Neural crest cell (in vitro differentiated cells): ENCODE measurements at regions not wholly inside any gene's neighbourhood (a gene's known extent, or its start where the extent isn't known, plus 50 kb on each side); places are given as distances from the start of the nearest gene placed in this dataset.

Experiments used
- DNase-seq: peaks from one replicate; pipeline ENCODE4 v3.0.0; 2021; ENCODE audit warnings: low read depth, mixed read lengths, low spot score
- H3K27ac Mint-ChIP-seq: one replicate; pipeline ENCODE4 v1.8.0; 2021; ENCODE audit warnings: mild to moderate bottlenecking, mixed read lengths; ENCODE audit not compliant: unreplicated experiment
- H3K27me3 Mint-ChIP-seq: 2 replicates; pipeline ENCODE4 v1.8.0; 2021; ENCODE audit warnings: low read depth, mild to moderate bottlenecking, mixed read lengths
- H3K36me3 Mint-ChIP-seq: 2 replicates; pipeline ENCODE4 v1.8.0; 2021; ENCODE audit warnings: low read depth, mild to moderate bottlenecking, mixed read lengths
- H3K4me1 Mint-ChIP-seq: 2 replicates; pipeline ENCODE4 v1.8.0; 2021; ENCODE audit warnings: mixed read lengths
- H3K4me3 Mint-ChIP-seq: one replicate; pipeline ENCODE4 v1.8.0; 2021; ENCODE audit warnings: mild to moderate bottlenecking, mixed read lengths
- H3K9me3 Mint-ChIP-seq: 2 replicates; pipeline ENCODE4 v1.8.0; 2021; ENCODE audit warnings: mixed read lengths
- CTCF ChIP-seq: fragments of 200-600 bp; sonication (generic); conservative IDR thresholded peaks from 2 replicates; pipeline ENCODE4 v1.5.0; 2021; ENCODE audit warnings: antibody characterized with exemption, mild to moderate bottlenecking

DNA sequence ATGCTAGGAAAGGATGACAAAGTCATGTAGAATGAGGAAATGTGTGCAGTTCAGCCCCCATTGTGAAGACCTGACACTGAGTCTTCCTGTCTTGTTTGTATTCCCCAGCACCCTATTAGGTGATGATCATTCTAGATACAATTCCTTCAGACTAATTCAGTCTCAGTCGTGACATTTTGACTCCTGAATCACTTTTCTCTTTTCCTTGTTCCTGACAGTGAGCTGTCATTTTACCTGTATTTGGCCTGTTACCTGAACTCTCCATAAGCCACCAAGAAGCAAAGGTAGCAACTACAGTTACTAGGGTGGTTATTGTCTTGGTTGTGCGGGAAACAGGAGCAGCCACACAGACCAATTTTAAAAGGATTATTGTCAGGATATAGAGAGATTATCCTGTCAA, 111.4 kb upstream of the TAC1 start:
- H3K4me3 Mint-ChIP-seq: no peak overlapping the region
- no peak overlapping the region for H3K27ac Mint-ChIP-seq
- peaks cover 15% of the 10 kb centered on the region for H3K27me3 Mint-ChIP-seq
- DNase-seq: no peak
- no peaks in the 10 kb centered on the region for H3K36me3 Mint-ChIP-seq
- TF ChIP-seq CTCF: no peak
- H3K9me3 Mint-ChIP-seq: peaks cover 3% of the 10 kb centered on the region
- no peaks in the 10 kb centered on the region for H3K4me1 Mint-ChIP-seq

- no peak for DNase-seq
- TF ChIP-seq CTCF: no peak
- H3K4me3 Mint-ChIP-seq: no peak overlapping the region
- no peaks in the 10 kb centered on the region for H3K4me1 Mint-ChIP-seq
- H3K27ac Mint-ChIP-seq: no peak overlapping the region
- H3K27me3 Mint-ChIP-seq: peaks cover 23% of the 10 kb centered on the region
- H3K36me3 Mint-ChIP-seq: no peaks in the 10 kb centered on the region
- peaks cover 3% of the 10 kb centered on the region for H3K9me3 Mint-ChIP-seq
Measured at GRCh38 chr7:97623333-97623732, 108.6 kb upstream of the TAC1 start.

GRCh38 chr7:97630116-97630515, 101.8 kb upstream of the TAC1 start:
- no peak overlapping the region for H3K4me3 Mint-ChIP-seq

DNA sequence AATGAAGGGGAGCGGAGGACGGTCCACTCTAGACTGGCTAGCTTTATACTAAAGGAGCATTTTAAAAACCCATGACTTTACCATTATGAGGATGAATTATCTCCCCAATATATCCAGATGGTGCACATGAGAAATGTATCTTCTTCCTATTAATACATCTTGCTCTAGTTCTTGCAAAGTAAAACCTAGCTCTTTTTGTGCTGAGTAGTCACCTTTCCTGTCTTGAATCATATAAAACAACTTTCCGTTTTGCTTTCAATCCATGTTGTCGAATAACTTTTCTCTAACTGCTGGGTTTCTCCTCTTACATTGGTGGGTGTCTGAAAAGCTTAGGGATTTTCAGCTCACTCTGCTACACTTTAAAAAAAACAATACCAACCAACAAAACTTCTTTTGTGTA, 96.3 kb upstream of the TAC1 start:
- no peak overlapping the region for H3K27ac Mint-ChIP-seq
- H3K27me3 Mint-ChIP-seq: peaks cover 8% of the 10 kb centered on the region
- H3K4me1 Mint-ChIP-seq: no peaks in the 10 kb centered on the region
- DNase-seq: no peak
- H3K36me3 Mint-ChIP-seq: no peaks in the 10 kb centered on the region
- peaks cover 2% of the 10 kb centered on the region for H3K9me3 Mint-ChIP-seq
- H3K4me3 Mint-ChIP-seq: no peak overlapping the region
- no peak for TF ChIP-seq CTCF

More at GRCh38 chr7:97630116-97630515, 101.8 kb upstream of the TAC1 start:
- no peak for TF ChIP-seq CTCF
- H3K27me3 Mint-ChIP-seq: peaks cover 16% of the 10 kb centered on the region
- no peaks in the 10 kb centered on the region for H3K4me1 Mint-ChIP-seq
- no peak overlapping the region for H3K27ac Mint-ChIP-seq
- no peaks in the 10 kb centered on the region for H3K9me3 Mint-ChIP-seq
- H3K36me3 Mint-ChIP-seq: no peaks in the 10 kb centered on the region
- DNase-seq: no peak

DNA sequence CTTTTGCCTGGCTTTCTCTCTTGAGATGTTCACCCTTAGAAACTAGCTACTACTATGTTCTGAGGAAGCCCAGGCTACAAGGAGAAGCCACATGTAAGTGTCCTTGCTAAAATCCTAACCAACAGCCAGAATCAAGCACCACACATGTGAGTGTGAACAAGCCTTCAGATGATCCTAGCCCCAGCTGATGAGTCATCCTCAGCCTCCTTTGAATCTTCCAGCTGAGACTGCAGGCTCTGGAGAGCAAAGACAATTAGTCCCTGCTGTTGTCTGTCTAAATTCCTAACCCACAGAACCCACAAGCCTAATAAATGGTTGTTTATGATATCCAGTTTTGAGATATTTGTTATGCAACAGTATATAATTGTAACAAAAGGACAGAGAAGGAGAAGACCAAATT, 92.8 kb upstream of the TAC1 start:
- H3K27me3 Mint-ChIP-seq: peaks cover 7% of the 10 kb centered on the region
- no peak overlapping the region for H3K27ac Mint-ChIP-seq
- no peak overlapping the region for H3K4me3 Mint-ChIP-seq
- peaks cover 2% of the 10 kb centered on the region for H3K9me3 Mint-ChIP-seq
- no peaks in the 10 kb centered on the region for H3K4me1 Mint-ChIP-seq
- no peak for DNase-seq
- TF ChIP-seq CTCF: no peak
- no peaks in the 10 kb centered on the region for H3K36me3 Mint-ChIP-seq
